GM12878 (cell line): ENCODE measurements at regions not wholly inside any gene's neighbourhood (a gene's known extent, or its start where the extent isn't known, plus 50 kb on each side); places are given as distances from the start of the nearest gene placed in this dataset.

Experiments
- ATAC-seq: fragments of 200-7000 bp; cut with Tn5 transposase; 3 replicates; pipeline ENCODE4 v1.9.1; 2020; ENCODE audit warnings: mild to moderate bottlenecking, moderate library complexity
- BruUV-seq: library from RNA; stranded (reverse); fragments of 400-500 nt; replicated peaks from 2 replicates; lab custom pipeline; 2021; lab: Mats Ljungman, UMichigan
- CTCF ChIA-PET: fragments of 300-600 bp; sonication (Branson Sonifier 250); formaldehyde crosslinking; extraction: SDS; loops from one replicate; lab custom pipeline; 2021; ENCODE audit warnings: inconsistent platforms; lab: Yijun Ruan, JAX
- POLR2A ChIA-PET: fragments of 350-600 bp; formaldehyde crosslinking; extraction: SDS; loops from one replicate; lab custom pipeline; 2021; ENCODE audit warnings: inconsistent platforms; lab: Charles Lee
- RAD21 ChIA-PET: fragments of 300-600 bp; sonication (Branson Sonifier 250); formaldehyde crosslinking; loops from one replicate; lab custom pipeline; 2023; ENCODE audit warnings: antibody characterized with exemption; ENCODE audit not compliant: unreplicated experiment; lab: Charles Lee
- SMC1A ChIA-PET: fragments of 300-600 bp; sonication (Branson Sonifier 250); formaldehyde crosslinking; loops from one replicate; lab custom pipeline; 2023; ENCODE audit not compliant: unreplicated experiment, uncharacterized antibody; lab: Charles Lee
- DNase-seq: peaks from one replicate; pipeline ENCODE4 v3.0.0-alpha.2; 2011; ENCODE audit warnings: low read depth, low spot score
- FAIRE-seq: peaks from 3 replicates; lab custom pipeline; 2011; peaks lifted over from hg19 to GRCh38; lab: Jason Lieb, UNC
- H2AFZ ChIP-seq: 2 replicates; pipeline ENCODE4 v1.6.0; 2011; ENCODE audit warnings: low read depth, low read length, control low read depth; ENCODE audit not compliant: control insufficient read depth
- H3K27ac ChIP-seq: 2 replicates; pipeline ENCODE4 v1.5.1; 2011; ENCODE audit warnings: control low read depth; ENCODE audit not compliant: control insufficient read depth, insufficient read depth
- H3K27me3 ChIP-seq, 2 experiments: replicated peaks in 1 of 2; 2 replicates each; pipeline versions ENCODE4 v1.6.0 to v1.6.1; 2011; ENCODE audit warnings: low read length in 1 of 2; ENCODE audit not compliant: control insufficient read depth in 2 of 2, insufficient read depth in 2 of 2
- H3K36me3 ChIP-seq, 2 experiments: 2 replicates each; pipeline ENCODE4 v1.5.1; 2011; ENCODE audit warnings: low read length in 1 of 2; ENCODE audit not compliant: control insufficient read depth in 2 of 2, insufficient read depth in 2 of 2
- H3K4me1 ChIP-seq: 2 replicates; pipeline ENCODE4 v1.6.1; 2011; ENCODE audit warnings: mild to moderate bottlenecking, low read length, moderate library complexity, mixed read lengths; ENCODE audit not compliant: control insufficient read depth, insufficient read depth
- H3K4me2 ChIP-seq: 2 replicates; pipeline ENCODE4 v1.6.0; 2011; ENCODE audit warnings: control low read depth; ENCODE audit not compliant: control insufficient read depth, insufficient read depth
- H3K4me3 ChIP-seq: fragments of 200-600 bp; sonication (generic); 2 replicates; pipeline ENCODE4 v1.5.1; 2016
- H3K79me2 ChIP-seq: 2 replicates; pipeline ENCODE4 v1.6.0; 2011; ENCODE audit warnings: low read length; ENCODE audit not compliant: control insufficient read depth, insufficient read depth
- H3K9ac ChIP-seq: 2 replicates; pipeline ENCODE4 v1.8.0; 2011; ENCODE audit warnings: low read length, control low read depth, mixed read lengths; ENCODE audit not compliant: control insufficient read depth, insufficient read depth
- H3K9me3 ChIP-seq: replicated peaks from 3 replicates; pipeline ENCODE4 v1.5.1; 2011; ENCODE audit warnings: mild to moderate bottlenecking, low read length; ENCODE audit not compliant: control insufficient read depth, insufficient read depth
- H4K20me1 ChIP-seq: 2 replicates; pipeline ENCODE4 v1.6.0; 2011; ENCODE audit not compliant: control insufficient read depth, insufficient read depth
- EGR1 ChIP-seq, 2 experiments: IDR thresholded peaks; 1 replicate in 1 of 2; 2 replicates in 1 of 2; pipeline ENCODE4 v1.6.1; 2011 to 2012; ENCODE audit warnings: low read depth in 2 of 2, low read length in 2 of 2, borderline replicate concordance in 1 of 2, mild to moderate bottlenecking in 1 of 2, moderate library complexity in 1 of 2
- HDAC6 ChIP-seq: fragments of 200-600 bp; sonication (generic); IDR thresholded peaks from one replicate; pipeline ENCODE4 v1.8.0; 2017; ENCODE audit warnings: antibody characterized with exemption; ENCODE audit not compliant: unreplicated experiment
- IKZF2 ChIP-seq, 2 experiments: fragments of 450-650 bp; IDR thresholded peaks; 2 replicates each; pipeline ENCODE4 v1.6.1; 2017; ENCODE audit warnings: mild to moderate bottlenecking in 2 of 2, moderate library complexity in 2 of 2
- KDM1A ChIP-seq: fragments of 200-600 bp; sonication (generic); IDR thresholded peaks from 2 replicates; pipeline ENCODE4 v1.6.1; 2016; ENCODE audit warnings: borderline replicate concordance
- KLF5 ChIP-seq: fragments of 450-650 bp; IDR thresholded peaks from 2 replicates; pipeline ENCODE4 v1.6.1; 2014; ENCODE audit warnings: mild to moderate bottlenecking; ENCODE audit not compliant: partially characterized antibody
- NRF1 ChIP-seq: conservative IDR thresholded peaks from 2 replicates; pipeline ENCODE4 v1.6.1; 2011; ENCODE audit warnings: mild to moderate bottlenecking, low read depth, low read length, improper control_type of control experiment
- SMAD5 ChIP-seq: IDR thresholded peaks from 2 replicates; pipeline ENCODE4 v1.6.1; 2016; ENCODE audit warnings: antibody characterized with exemption, low read depth
- SP1 ChIP-seq: IDR thresholded peaks from one replicate; pipeline ENCODE4 v1.6.1; 2011; ENCODE audit warnings: low read depth, low read length
- TARDBP ChIP-seq: IDR thresholded peaks from 2 replicates; pipeline ENCODE4 v1.6.1; 2016; ENCODE audit warnings: borderline replicate concordance
- WRNIP1 ChIP-seq: IDR thresholded peaks from 2 replicates; pipeline ENCODE4 v1.6.1; 2011; ENCODE audit warnings: low read depth, low read length, improper control_type of control experiment, borderline replicate concordance
- ZZZ3 ChIP-seq: IDR thresholded peaks from 2 replicates; pipeline ENCODE4 v1.6.1; 2011; ENCODE audit warnings: low read depth; ENCODE audit not compliant: control insufficient read depth, insufficient read length
- WGBS: methylation state at CpG from one replicate; pipeline ENCODE4 v1.1.6; 2016; ENCODE audit warnings: low lambda C conversion rate; ENCODE audit not compliant: insufficient replicate concordance, insufficient coverage; ENCODE audit errors: missing lambda C conversion rate; 5-methylcytosine and 5-hydroxymethylcytosine counted together
- in situ Hi-C: fragments of 300-500 bp; cut with MboI; formaldehyde crosslinking; loops from 9 replicates; pipeline ENCODE4 v1.14.3; 2018; ENCODE audit warnings: mixed read lengths
- intact Hi-C: fragments of 100-400 bp; cut with micrococcal nuclease; formaldehyde crosslinking; loops from one replicate; pipeline ENCODE4 v1.14.2; 2022; ENCODE audit not compliant: unreplicated experiment
- TF ChIP-seq, protein P1 (sequence below): fragments of 150-350 bp; IDR thresholded peaks from 2 replicates; pipeline ENCODE4 v1.6.1; 2014; ENCODE audit warnings: mild to moderate bottlenecking, low read depth, low read length

DNA sequence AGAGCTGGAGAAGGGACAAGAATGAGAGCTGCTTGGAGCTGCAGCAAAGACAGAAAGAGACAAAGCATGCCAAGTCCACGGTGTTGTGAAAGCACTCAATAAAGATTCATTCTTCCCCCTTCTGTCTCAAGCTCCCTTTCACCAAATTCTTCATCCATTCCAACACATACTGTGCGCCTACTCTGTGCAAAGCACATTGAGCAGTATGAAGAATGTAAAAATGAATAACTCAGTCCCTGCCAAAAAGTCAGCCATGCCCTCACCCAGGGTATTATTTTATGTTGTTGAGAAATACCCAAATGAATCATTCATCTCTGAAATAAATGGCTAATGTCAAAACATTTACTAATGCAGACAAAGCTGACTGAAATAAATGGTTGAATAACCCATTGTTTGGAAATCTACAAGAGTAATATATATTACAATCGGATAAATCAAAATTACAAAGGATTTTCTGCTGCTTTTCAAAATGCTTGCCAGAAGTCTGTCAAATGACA lies 282.9 kb upstream of the IRX5 start:
- Histone ChIP-seq H2AFZ (no peak overlapping the region), H3K27ac (no peak overlapping the region), H3K27me3 (no peaks in the 10 kb centered on the region), H3K36me3 (no peaks in the 10 kb centered on the region), H3K4me3 (no peak overlapping the region), H3K9me3 (no peaks in the 10 kb centered on the region), H4K20me1 (no peaks in the 10 kb centered on the region), H3K4me2 (no peak overlapping the region), H3K79me2 (no peaks in the 10 kb centered on the region), H3K9ac (no peak overlapping the region), H3K4me1 (no peaks in the 10 kb centered on the region)
- DNase-seq (no peak), ATAC-seq (no peak), FAIRE-seq (no peak)
- ChIA-PET SMC1A (no interaction called here), RAD21 (no interaction called here), POLR2A (no interaction called here), CTCF (no interaction called here)
- in situ Hi-C loops (no loop called here), intact Hi-C loops (no loop called here)
- no TSS peak for BruUV-seq
- 44% methylated on average over 3 of the region's 3 CpGs for WGBS
- TF ChIP-seq HDAC6, result no peak
- TF ChIP-seq KLF5, result no peak
- TF ChIP-seq WRNIP1, result no peak
- TF ChIP-seq SMAD5, result no peak

DNA sequence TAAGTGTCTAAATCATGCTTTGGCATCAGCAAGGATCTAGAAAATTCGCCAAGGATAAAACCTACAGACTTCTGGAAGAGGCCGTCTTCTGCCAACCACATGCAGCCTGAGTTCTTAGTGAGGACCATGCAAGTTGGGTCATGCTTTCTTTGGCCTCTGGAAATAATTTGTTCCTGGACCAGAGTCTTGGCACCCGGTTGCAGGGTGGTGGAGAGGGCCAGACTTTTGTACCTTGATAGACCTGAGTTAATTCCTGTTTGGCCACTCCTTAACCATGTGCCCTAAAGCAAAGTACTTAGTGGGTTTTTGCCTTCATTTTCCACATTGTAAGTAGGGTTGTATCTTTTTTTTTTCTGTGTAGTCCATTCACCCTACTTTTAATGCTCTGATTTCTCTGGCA lies 283.4 kb upstream of the IRX5 start:
- intact Hi-C loops, result no loop called here
- FAIRE-seq (no peak), ATAC-seq (no peak), DNase-seq (no peak)
- SMC1A ChIA-PET, result no interaction called here
- H3K4me3 ChIP-seq, result no peak overlapping the region
- H2AFZ ChIP-seq, result no peak overlapping the region
- no peaks in the 10 kb centered on the region for H3K79me2 ChIP-seq
- no peak overlapping the region for H3K9ac ChIP-seq
- H3K9me3 ChIP-seq, result no peaks in the 10 kb centered on the region
- H3K27ac ChIP-seq, result no peak overlapping the region
- TF ChIP-seq EGR1 (IDR thresholded peaks at IDR 0.05; ENCODE audit: borderline replicate concordance in 1 of 2, low read depth in 2 of 2, low read length in 2 of 2), result no peak
- no peak for TF ChIP-seq ZZZ3
- no peak for TF ChIP-seq TARDBP
- TF ChIP-seq, protein P1, sequence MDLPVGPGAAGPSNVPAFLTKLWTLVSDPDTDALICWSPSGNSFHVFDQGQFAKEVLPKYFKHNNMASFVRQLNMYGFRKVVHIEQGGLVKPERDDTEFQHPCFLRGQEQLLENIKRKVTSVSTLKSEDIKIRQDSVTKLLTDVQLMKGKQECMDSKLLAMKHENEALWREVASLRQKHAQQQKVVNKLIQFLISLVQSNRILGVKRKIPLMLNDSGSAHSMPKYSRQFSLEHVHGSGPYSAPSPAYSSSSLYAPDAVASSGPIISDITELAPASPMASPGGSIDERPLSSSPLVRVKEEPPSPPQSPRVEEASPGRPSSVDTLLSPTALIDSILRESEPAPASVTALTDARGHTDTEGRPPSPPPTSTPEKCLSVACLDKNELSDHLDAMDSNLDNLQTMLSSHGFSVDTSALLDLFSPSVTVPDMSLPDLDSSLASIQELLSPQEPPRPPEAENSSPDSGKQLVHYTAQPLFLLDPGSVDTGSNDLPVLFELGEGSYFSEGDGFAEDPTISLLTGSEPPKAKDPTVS, result no peak
- TF ChIP-seq KDM1A, result no peak
- TF ChIP-seq IKZF2 (IDR thresholded peaks at IDR 0.05), result no peak
- no peak for TF ChIP-seq SP1
- TF ChIP-seq NRF1, result no peak
- CTCF ChIA-PET, result no interaction called here
- no peaks in the 10 kb centered on the region for H4K20me1 ChIP-seq
- POLR2A ChIA-PET, result no interaction called here
- no peaks in the 10 kb centered on the region for H3K27me3 ChIP-seq
- H3K4me1 ChIP-seq, result no peaks in the 10 kb centered on the region
- in situ Hi-C loops, result no loop called here
- RAD21 ChIA-PET, result no interaction called here
- 2% methylated on average over 3 of the region's 3 CpGs for WGBS
- no peaks in the 10 kb centered on the region for H3K36me3 ChIP-seq
- BruUV-seq, result no TSS peak
- H3K4me2 ChIP-seq, result no peak overlapping the region
